Dendritic cell treated with granulocyte-macrophage colony-stimulating factor and Interleukin-4, amounts not matched to agents 40 ng/mL and 50 ng/mL, for 4 days (primary cell): ENCODE measurements at regions not wholly inside any gene's neighbourhood (a gene's known extent, or its start where the extent isn't known, plus 50 kb on each side); places are given as distances from the start of the nearest gene placed in this dataset.

ENCODE experiments used
- H3K27ac Mint-ChIP-seq: one replicate; pipeline ENCODE4 v1.8.0; 2022; ENCODE audit warnings: mild to moderate bottlenecking, mixed read lengths
- H3K27me3 Mint-ChIP-seq: one replicate; pipeline ENCODE4 v1.8.0; 2022; ENCODE audit warnings: mild to moderate bottlenecking, mixed read lengths
- H3K36me3 Mint-ChIP-seq: one replicate; pipeline ENCODE4 v1.8.0; 2022; ENCODE audit warnings: low read depth, mixed read lengths
- H3K4me1 Mint-ChIP-seq: one replicate; pipeline ENCODE4 v1.8.0; 2022; ENCODE audit warnings: low read depth, mixed read lengths
- H3K4me3 Mint-ChIP-seq: one replicate; pipeline ENCODE4 v1.8.0; 2022; ENCODE audit warnings: mild to moderate bottlenecking, moderate library complexity, mixed read lengths
- H3K9me3 Mint-ChIP-seq: one replicate; pipeline ENCODE4 v1.8.0; 2022; ENCODE audit warnings: mixed read lengths
- intact Hi-C: fragments of 100-400 bp; cut with micrococcal nuclease; formaldehyde crosslinking; loops from one replicate; pipeline ENCODE4 v1.15.0; 2022

- intact Hi-C loops = no loop called here
- Mint-ChIP-seq H3K9me3 (no peaks in the 10 kb centered on the region), H3K4me1 (peaks cover 16% of the 10 kb centered on the region), H3K4me3 (no peak overlapping the region), H3K27me3 (peaks cover 4% of the 10 kb centered on the region), H3K27ac (no peak overlapping the region), H3K36me3 (no peaks in the 10 kb centered on the region)
These were observed 109.5 kb upstream of the RAP1B start for GRCh38 chr12:68501226-68501625.

- Mint-ChIP-seq H3K27me3 (peaks cover 2% of the 10 kb centered on the region), H3K9me3 (no peaks in the 10 kb centered on the region), H3K27ac (peak overlapping the region; percentile 76), H3K36me3 (no peaks in the 10 kb centered on the region), H3K4me1 (peaks cover 23% of the 10 kb centered on the region), H3K4me3 (no peak overlapping the region)
- intact Hi-C loops = no loop called here
These were observed 104.7 kb upstream of the RAP1B start for GRCh38 chr12:68505970-68506369.

- Mint-ChIP-seq H3K4me3 (no peak overlapping the region), H3K36me3 (no peaks in the 10 kb centered on the region), H3K27ac (peak overlapping the region; percentile 76), H3K4me1 (peaks cover 23% of the 10 kb centered on the region), H3K9me3 (no peaks in the 10 kb centered on the region), H3K27me3 (peaks cover 2% of the 10 kb centered on the region)
- intact Hi-C loops = no loop called here
These were observed 104.1 kb upstream of the RAP1B start for GRCh38 chr12:68506619-68507018.

GRCh38 chr12:68507657-68508056 is 103.0 kb upstream of the RAP1B start:
- Mint-ChIP-seq H3K4me3 (no peak overlapping the region), H3K27ac (no peak overlapping the region), H3K27me3 (peaks cover 2% of the 10 kb centered on the region), H3K9me3 (peaks cover 4% of the 10 kb centered on the region), H3K36me3 (no peaks in the 10 kb centered on the region), H3K4me1 (peaks cover 23% of the 10 kb centered on the region)
- intact Hi-C loops = no loop called here

GRCh38 chr12:68508576-68508975 is 102.1 kb upstream of the RAP1B start:
- intact Hi-C loops = no loop called here
- H3K4me1 Mint-ChIP-seq = peaks cover 23% of the 10 kb centered on the region

GRCh38 chr12:68509242-68509641 is 101.5 kb upstream of the RAP1B start:
- Mint-ChIP-seq H3K27me3 (peaks cover 2% of the 10 kb centered on the region), H3K36me3 (no peaks in the 10 kb centered on the region), H3K9me3 (peaks cover 8% of the 10 kb centered on the region), H3K4me1 (peaks cover 23% of the 10 kb centered on the region), H3K27ac (no peak overlapping the region), H3K4me3 (no peak overlapping the region)
- intact Hi-C loops = no loop called here

More at GRCh38 chr12:68508576-68508975, 102.1 kb upstream of the RAP1B start:
- H3K36me3 Mint-ChIP-seq = no peaks in the 10 kb centered on the region
- H3K4me3 Mint-ChIP-seq = no peak overlapping the region
- H3K9me3 Mint-ChIP-seq = peaks cover 8% of the 10 kb centered on the region
- no peak overlapping the region for H3K27ac Mint-ChIP-seq
- peaks cover 2% of the 10 kb centered on the region for H3K27me3 Mint-ChIP-seq

- peaks cover 2% of the 10 kb centered on the region for H3K27me3 Mint-ChIP-seq
- no peak overlapping the region for H3K4me3 Mint-ChIP-seq
- H3K27ac Mint-ChIP-seq = no peak overlapping the region
- peaks cover 8% of the 10 kb centered on the region for H3K9me3 Mint-ChIP-seq
- intact Hi-C loops = no loop called here
- peaks cover 23% of the 10 kb centered on the region for H3K4me1 Mint-ChIP-seq
- no peaks in the 10 kb centered on the region for H3K36me3 Mint-ChIP-seq
These were observed 100.3 kb upstream of the RAP1B start for GRCh38 chr12:68510397-68510796.

GRCh38 chr12:68514807-68515411 is 95.8 kb upstream of the RAP1B start:
- H3K27me3 Mint-ChIP-seq = no peaks in the 10 kb centered on the region
- H3K4me3 Mint-ChIP-seq = no peak overlapping the region
- H3K4me1 Mint-ChIP-seq = peaks cover 6% of the 10 kb centered on the region
- H3K27ac Mint-ChIP-seq = no peak overlapping the region
- H3K36me3 Mint-ChIP-seq = no peaks in the 10 kb centered on the region
- H3K9me3 Mint-ChIP-seq = peaks cover 14% of the 10 kb centered on the region
- intact Hi-C loops = no loop called here

GRCh38 chr12:68515793-68516192 is 94.9 kb upstream of the RAP1B start:
- Mint-ChIP-seq H3K4me1 (peaks cover 6% of the 10 kb centered on the region), H3K9me3 (peaks cover 14% of the 10 kb centered on the region), H3K36me3 (no peaks in the 10 kb centered on the region), H3K27me3 (no peaks in the 10 kb centered on the region), H3K27ac (no peak overlapping the region), H3K4me3 (no peak overlapping the region)
- intact Hi-C loops = no loop called here

GRCh38 chr12:68521321-68521839 is 89.3 kb upstream of the RAP1B start:
- H3K27me3 Mint-ChIP-seq = no peaks in the 10 kb centered on the region
- peaks cover 6% of the 10 kb centered on the region for H3K9me3 Mint-ChIP-seq
- H3K27ac Mint-ChIP-seq = no peak overlapping the region
- intact Hi-C loops = no loop called here
- H3K4me1 Mint-ChIP-seq = peaks cover 6% of the 10 kb centered on the region
- no peak overlapping the region for H3K4me3 Mint-ChIP-seq
- H3K36me3 Mint-ChIP-seq = no peaks in the 10 kb centered on the region

- Mint-ChIP-seq H3K9me3 (no peaks in the 10 kb centered on the region), H3K36me3 (no peaks in the 10 kb centered on the region), H3K27me3 (no peaks in the 10 kb centered on the region), H3K27ac (no peak overlapping the region), H3K4me1 (peaks cover 6% of the 10 kb centered on the region), H3K4me3 (no peak overlapping the region)
- intact Hi-C loops = no loop called here
These were observed 88.7 kb upstream of the RAP1B start for GRCh38 chr12:68521848-68522502.

GRCh38 chr12:68529466-68529865 is 81.2 kb upstream of the RAP1B start:
- Mint-ChIP-seq H3K27ac (no peak overlapping the region), H3K9me3 (no peaks in the 10 kb centered on the region), H3K27me3 (no peaks in the 10 kb centered on the region), H3K36me3 (no peaks in the 10 kb centered on the region), H3K4me3 (no peak overlapping the region), H3K4me1 (peaks cover 21% of the 10 kb centered on the region)
- intact Hi-C loops = no loop called here

GRCh38 chr12:68529869-68530268 is 80.8 kb upstream of the RAP1B start:
- Mint-ChIP-seq H3K4me1 (peaks cover 21% of the 10 kb centered on the region), H3K36me3 (no peaks in the 10 kb centered on the region), H3K27me3 (no peaks in the 10 kb centered on the region), H3K4me3 (no peak overlapping the region), H3K9me3 (no peaks in the 10 kb centered on the region), H3K27ac (no peak overlapping the region)
- intact Hi-C loops = no loop called here

- H3K4me3 Mint-ChIP-seq = no peak overlapping the region
- intact Hi-C loops = no loop called here
- H3K27ac Mint-ChIP-seq = no peak overlapping the region
- H3K36me3 Mint-ChIP-seq = no peaks in the 10 kb centered on the region
- peaks cover 21% of the 10 kb centered on the region for H3K4me1 Mint-ChIP-seq
- H3K27me3 Mint-ChIP-seq = no peaks in the 10 kb centered on the region
- H3K9me3 Mint-ChIP-seq = no peaks in the 10 kb centered on the region
These were observed 80.4 kb upstream of the RAP1B start for GRCh38 chr12:68530299-68530698.

GRCh38 chr12:68530965-68531364 is 79.7 kb upstream of the RAP1B start:
- no peaks in the 10 kb centered on the region for H3K9me3 Mint-ChIP-seq

More at GRCh38 chr12:68530965-68531364, 79.7 kb upstream of the RAP1B start:
- no peak overlapping the region for H3K4me3 Mint-ChIP-seq
- H3K36me3 Mint-ChIP-seq = no peaks in the 10 kb centered on the region
- H3K4me1 Mint-ChIP-seq = peaks cover 21% of the 10 kb centered on the region
- intact Hi-C loops = no loop called here
- H3K27me3 Mint-ChIP-seq = no peaks in the 10 kb centered on the region
- peak overlapping the region; percentile 72 for H3K27ac Mint-ChIP-seq
